ENCODE measurements at regions not wholly inside any gene's neighbourhood (a gene's known extent, or its start where the extent isn't known, plus 50 kb on each side); places are given as distances from the start of the nearest gene placed in this dataset.
A peak's percentile ranks its signal among the peaks of the same experiment; 100 is the strongest.

DNA sequence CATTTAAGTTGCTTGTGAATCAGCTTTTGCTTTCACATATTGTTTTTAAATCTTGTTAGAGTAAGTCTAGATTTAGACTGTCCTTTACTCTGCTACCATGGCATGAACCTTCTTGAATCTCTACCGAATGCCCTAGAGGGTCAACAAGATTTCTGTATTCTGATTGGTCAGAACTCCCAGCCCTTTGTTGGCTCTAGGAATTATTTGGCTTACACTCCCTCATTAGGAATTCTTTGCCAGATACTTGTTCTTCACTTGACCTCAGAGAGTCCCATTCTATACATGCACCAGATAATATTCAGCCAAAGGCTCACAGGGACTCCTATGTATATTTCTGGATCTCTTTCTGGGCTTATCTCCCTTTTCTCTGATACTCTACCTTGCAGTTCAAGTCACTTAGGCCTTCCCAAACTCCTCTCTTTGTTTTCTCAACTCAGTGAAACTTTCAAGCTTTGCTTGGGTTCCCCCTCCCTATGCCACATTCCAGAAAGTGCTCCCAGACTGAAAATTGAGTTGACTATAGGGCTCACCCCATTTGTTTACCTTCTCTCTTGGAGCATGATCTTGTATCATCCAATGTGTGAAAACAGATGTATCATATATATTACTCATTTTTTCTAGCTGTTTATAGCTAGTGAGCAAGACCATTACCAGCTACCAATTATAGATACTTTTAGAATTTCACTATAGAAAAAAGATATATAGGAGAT lies 405.0 kb downstream of the PLPP3 start:
- no peak overlapping the region for H3K4me3 ChIP-seq (ENCODE audit: low read depth, low read length)
- TF ChIP-seq, protein P1, sequence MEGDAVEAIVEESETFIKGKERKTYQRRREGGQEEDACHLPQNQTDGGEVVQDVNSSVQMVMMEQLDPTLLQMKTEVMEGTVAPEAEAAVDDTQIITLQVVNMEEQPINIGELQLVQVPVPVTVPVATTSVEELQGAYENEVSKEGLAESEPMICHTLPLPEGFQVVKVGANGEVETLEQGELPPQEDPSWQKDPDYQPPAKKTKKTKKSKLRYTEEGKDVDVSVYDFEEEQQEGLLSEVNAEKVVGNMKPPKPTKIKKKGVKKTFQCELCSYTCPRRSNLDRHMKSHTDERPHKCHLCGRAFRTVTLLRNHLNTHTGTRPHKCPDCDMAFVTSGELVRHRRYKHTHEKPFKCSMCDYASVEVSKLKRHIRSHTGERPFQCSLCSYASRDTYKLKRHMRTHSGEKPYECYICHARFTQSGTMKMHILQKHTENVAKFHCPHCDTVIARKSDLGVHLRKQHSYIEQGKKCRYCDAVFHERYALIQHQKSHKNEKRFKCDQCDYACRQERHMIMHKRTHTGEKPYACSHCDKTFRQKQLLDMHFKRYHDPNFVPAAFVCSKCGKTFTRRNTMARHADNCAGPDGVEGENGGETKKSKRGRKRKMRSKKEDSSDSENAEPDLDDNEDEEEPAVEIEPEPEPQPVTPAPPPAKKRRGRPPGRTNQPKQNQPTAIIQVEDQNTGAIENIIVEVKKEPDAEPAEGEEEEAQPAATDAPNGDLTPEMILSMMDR (IDR thresholded peaks at IDR 0.05; ENCODE audit: insufficient read depth, low read length), result no peak
- DNase-seq (ENCODE audit: low read depth), result no peak

DNA sequence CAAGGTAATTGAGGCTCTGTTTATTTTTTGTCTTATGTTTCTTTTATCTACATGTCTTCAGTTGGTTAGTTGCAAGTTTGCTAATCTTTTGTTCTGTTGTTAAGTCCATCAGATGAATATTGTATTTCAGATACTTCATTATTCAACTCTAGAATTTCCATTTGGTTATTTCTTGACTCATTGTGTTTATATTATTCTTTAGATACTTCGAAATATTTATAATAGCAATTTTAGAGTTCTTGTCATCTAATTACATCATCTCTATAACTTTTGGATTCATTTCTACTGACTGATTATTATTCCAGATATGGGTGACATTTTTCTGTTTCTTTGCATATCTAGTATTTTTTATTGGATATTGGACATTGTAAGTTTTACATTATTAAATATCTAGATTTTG lies 405.6 kb downstream of the PLPP3 start:
- no peak for DNase-seq (ENCODE audit: low read depth)
- H3K4me3 ChIP-seq (ENCODE audit: low read depth, low read length), result no peak overlapping the region
- TF ChIP-seq, protein P1 (IDR thresholded peaks at IDR 0.05; ENCODE audit: insufficient read depth, low read length), result no peak

DNA sequence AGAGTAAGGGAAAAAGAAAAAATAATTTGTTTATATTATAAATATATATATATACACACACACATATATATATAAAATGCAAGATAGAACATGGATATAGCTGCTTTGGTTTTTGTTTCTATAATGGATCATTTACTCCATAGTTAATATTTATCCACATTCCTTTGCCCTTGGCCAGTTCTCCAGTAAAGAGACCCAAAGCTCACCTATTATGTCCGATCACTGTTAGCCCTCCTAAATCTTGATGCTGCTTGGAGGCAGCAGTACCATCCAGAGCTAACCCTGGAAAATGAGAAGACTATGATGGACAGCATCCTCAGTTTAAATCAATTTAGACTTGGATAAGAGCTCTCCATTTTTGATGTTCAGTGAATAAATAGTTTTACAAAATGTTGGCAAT lies 407.7 kb downstream of the PLPP3 start:
- TF ChIP-seq, protein P1 (IDR thresholded peaks at IDR 0.05; ENCODE audit: insufficient read depth, low read length), result no peak
- DNase-seq (ENCODE audit: low read depth), result no peak
- no peak overlapping the region for H3K4me3 ChIP-seq (ENCODE audit: low read depth, low read length)

DNA sequence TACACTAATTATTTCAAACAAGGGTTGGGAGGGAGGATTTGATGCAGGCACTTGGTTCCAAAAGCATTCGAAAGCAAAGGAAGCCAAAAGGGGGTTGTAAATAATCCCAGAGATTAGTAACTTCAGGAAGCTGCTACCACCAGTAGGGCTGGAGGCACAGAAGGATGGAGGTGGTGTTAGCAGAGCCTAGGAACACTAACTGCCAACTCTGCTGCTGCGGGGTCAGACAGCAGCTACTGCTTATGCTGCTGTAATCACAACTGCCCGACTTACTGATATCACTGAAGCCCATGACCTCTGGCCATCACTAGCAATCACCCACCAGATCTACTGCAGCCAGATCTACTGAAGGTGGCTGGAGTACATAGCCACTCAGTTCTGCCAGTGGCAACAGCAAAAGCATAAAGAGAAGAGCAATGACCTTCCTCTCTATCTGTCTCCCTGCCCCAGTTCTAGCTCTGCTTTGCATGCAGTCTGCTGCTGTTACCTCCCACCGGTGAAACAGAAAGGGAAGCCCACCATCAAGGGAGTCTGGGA lies 408.5 kb downstream of the PLPP3 start:
- TF ChIP-seq, protein P1 (IDR thresholded peaks at IDR 0.05; ENCODE audit: insufficient read depth, low read length), result no peak
- no peak for DNase-seq (ENCODE audit: low read depth)
- no peak overlapping the region for H3K4me3 ChIP-seq (ENCODE audit: low read depth, low read length)

DNA sequence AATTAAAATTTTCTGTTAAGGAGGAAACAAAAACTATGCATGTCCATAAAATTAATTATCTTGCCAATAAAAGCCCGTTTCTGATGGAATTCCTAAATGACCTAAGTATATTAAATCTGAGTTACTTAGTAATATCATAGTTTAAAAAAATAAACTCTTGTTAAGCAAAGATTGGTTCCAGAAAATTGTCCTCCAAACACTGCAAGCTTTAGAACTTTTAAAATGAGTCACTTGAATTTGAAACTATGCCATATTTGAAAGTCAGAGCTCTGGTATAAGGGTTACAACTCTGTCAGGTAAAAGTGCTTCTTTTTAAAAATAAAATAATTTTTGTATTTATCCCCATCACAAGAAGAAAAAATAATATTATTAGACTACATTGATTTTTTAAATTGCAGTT lies 409.5 kb downstream of the PLPP3 start:
- H3K4me3 ChIP-seq (ENCODE audit: low read depth, low read length), result no peak overlapping the region
- peak; percentile 67 for DNase-seq (ENCODE audit: low read depth)
- TF ChIP-seq, protein P1 (IDR thresholded peaks at IDR 0.05; ENCODE audit: insufficient read depth, low read length), result no peak

DNA sequence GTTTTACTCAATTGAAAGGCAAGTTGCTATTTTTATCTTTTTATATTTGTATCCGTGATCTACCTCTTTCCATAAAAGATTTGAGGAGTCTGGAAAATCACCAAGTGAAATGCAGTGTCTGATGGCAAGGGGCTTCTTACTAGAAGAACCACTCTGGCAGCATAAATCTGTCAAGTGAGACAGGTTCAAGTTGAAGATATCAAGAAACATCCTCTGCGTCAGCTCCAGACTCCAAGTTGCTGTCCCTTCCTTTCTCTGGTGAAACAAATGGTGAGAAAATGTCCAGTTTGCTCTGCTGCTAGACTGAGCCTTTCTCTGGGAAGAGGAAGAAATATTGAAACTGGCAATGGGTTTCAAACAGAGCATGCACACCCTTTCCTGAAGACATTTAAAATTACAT lies 411.2 kb downstream of the PLPP3 start:
- TF ChIP-seq, protein P1 (IDR thresholded peaks at IDR 0.05; ENCODE audit: insufficient read depth, low read length), result no peak
- no peak for DNase-seq (ENCODE audit: low read depth)
- H3K4me3 ChIP-seq (ENCODE audit: low read depth, low read length), result no peak overlapping the region

DNA sequence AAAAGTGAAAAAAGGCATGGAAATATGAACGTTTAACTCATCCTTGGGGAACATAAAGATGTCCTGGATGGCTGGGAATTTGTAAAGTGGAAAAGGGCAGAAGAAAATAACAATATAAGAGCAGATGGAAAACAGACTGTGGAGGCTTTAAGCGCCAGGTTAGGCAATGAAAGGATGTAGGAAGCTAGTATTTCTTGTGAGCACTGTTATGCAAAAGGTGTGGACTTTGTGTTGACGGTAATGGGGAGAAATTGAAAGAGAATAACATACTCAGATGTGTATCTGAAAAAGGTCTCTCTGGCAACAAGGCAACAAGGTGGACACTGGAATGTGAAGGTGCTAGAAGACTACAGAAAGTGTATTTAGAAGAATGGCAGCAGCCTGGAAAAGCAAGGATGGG lies 411.8 kb downstream of the PLPP3 start:
- TF ChIP-seq, protein P1 (IDR thresholded peaks at IDR 0.05; ENCODE audit: insufficient read depth, low read length), result no peak
- no peak for DNase-seq (ENCODE audit: low read depth)

More for the DNA sequence above, 411.8 kb downstream of the PLPP3 start:
- H3K4me3 ChIP-seq (ENCODE audit: low read depth, low read length), result no peak overlapping the region
